Adrenal gland (tissue), 9 donors: ENCODE measurements at regions not wholly inside any gene's neighbourhood (a gene's known extent, or its start where the extent isn't known, plus 50 kb on each side); places are given as distances from the start of the nearest gene placed in this dataset.
A peak's percentile ranks its signal among the peaks of the same experiment; 100 is the strongest.

ENCODE experiments used
- DNase-seq, 7 donors: peaks; one replicate each; pipeline ENCODE4 v3.0.0-alpha.2; 2019 to 2020
- H3K27ac ChIP-seq, 5 donors: fragments of 200-600 bp; sonication (generic) in 4 of 5; 1 replicate in 3 of 5; 2 replicates in 2 of 5; pipeline versions ENCODE4 v1.5.1 to v1.8.0; 2016 to 2020; ENCODE audit warnings: mild to moderate bottlenecking in 1 of 5
- H3K27me3 ChIP-seq: fragments of 200-600 bp; 2 replicates; pipeline ENCODE4 v1.8.0; 2021
- H3K36me3 ChIP-seq, 2 donors: fragments of 200-600 bp; replicated peaks in 1 of 2; 1 replicate in 1 of 2; 2 replicates in 1 of 2; pipeline versions ENCODE4 v1.5.1 to v1.8.0; 2018 to 2022
- H3K4me1 ChIP-seq, 2 donors: fragments of 200-600 bp; replicated peaks in 1 of 2; 1 replicate in 1 of 2; 2 replicates in 1 of 2; pipeline versions ENCODE4 v1.5.1 to v1.8.0; 2018 to 2021
- H3K4me3 ChIP-seq, 4 donors: fragments of 200-600 bp; sonication (generic) in 3 of 4; one replicate each; pipeline ENCODE4 v1.5.1; 2016 to 2018
- H3K9me3 ChIP-seq, 3 donors: fragments of 200-600 bp; sonication (generic) in 1 of 3; replicated peaks in 1 of 3; 1 replicate in 2 of 3; 2 replicates in 1 of 3; pipeline versions ENCODE4 v1.5.1 to v1.8.0; 2016 to 2021
- POLR2A ChIP-seq, 2 donors: fragments of 450-650 bp; IDR thresholded peaks; one replicate each; pipeline ENCODE4 v1.6.1; 2017; ENCODE audit warnings: antibody characterized with exemption in 2 of 2, mild to moderate bottlenecking in 2 of 2, moderate library complexity in 1 of 2
- WGBS, 4 donors: extraction: QIAGEN DNeasy Blood & Tissue Kit in 2 of 4; methylation state at CpG; one replicate each; pipeline versions ENCODE4 v1.1.5 to v1.1.7; 2013 to 2017; 5-methylcytosine and 5-hydroxymethylcytosine counted together
- intact Hi-C, 2 donors: fragments of 100-400 bp; cut with DNase I; formaldehyde crosslinking; loops; one replicate each; pipeline versions ENCODE4 v1.14.1 to v1.15.0; 2022 to 2023
- TF ChIP-seq, protein P1 (sequence below), 6 experiments: fragments of 450-650 bp in 4 of 6; fragments of 200-600 bp in 2 of 6; sonication (generic) in 1 of 6; IDR thresholded peaks; 1 replicate in 5 of 6; 2 replicates in 1 of 6; pipeline versions ENCODE4 v1.5.1 to v1.8.0; 2016 to 2021; ENCODE audit warnings: antibody characterized with exemption in 6 of 6, mild to moderate bottlenecking in 2 of 6, moderate library complexity in 1 of 6
- donor health status: healthy with polysubstance abuse.
- donor health status: Bipolar disorder and iron deficiency.
- donor health status: DM: yes; HTN: yes; CAD: no.
- donor health status: DM: no; HTN: no; CAD: no.
- donor health status: DM: no; HTN: no; CAD: no.

DNA sequence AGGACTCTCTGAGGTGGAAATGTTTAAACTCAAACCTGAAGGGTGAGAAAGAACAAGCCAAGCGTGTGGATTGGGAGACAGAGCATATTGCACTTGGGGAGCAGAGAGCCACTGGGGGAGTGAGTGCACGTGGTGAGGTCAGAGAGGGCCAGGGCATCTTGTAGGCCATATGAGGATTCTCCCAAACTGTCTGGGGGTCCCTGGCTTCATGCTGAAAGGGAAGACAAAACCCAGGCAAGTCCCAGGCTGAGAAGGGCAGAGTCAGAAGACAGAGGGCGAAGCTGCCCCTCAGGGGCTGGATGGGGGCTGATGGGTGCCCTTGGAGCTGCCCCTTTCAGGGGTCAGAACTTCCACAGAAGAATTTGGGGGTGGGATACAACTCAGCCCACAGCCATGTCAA, 215.3 kb upstream of the S1PR3 start:
- TF ChIP-seq, protein P1, sequence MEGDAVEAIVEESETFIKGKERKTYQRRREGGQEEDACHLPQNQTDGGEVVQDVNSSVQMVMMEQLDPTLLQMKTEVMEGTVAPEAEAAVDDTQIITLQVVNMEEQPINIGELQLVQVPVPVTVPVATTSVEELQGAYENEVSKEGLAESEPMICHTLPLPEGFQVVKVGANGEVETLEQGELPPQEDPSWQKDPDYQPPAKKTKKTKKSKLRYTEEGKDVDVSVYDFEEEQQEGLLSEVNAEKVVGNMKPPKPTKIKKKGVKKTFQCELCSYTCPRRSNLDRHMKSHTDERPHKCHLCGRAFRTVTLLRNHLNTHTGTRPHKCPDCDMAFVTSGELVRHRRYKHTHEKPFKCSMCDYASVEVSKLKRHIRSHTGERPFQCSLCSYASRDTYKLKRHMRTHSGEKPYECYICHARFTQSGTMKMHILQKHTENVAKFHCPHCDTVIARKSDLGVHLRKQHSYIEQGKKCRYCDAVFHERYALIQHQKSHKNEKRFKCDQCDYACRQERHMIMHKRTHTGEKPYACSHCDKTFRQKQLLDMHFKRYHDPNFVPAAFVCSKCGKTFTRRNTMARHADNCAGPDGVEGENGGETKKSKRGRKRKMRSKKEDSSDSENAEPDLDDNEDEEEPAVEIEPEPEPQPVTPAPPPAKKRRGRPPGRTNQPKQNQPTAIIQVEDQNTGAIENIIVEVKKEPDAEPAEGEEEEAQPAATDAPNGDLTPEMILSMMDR (IDR thresholded peaks at IDR 0.05), result no peak
- TF ChIP-seq POLR2A (IDR thresholded peaks at IDR 0.05), result no peak
- intact Hi-C loops, result no loop called here
- H3K27me3 ChIP-seq, result no peaks in the 10 kb centered on the region
- no peak for DNase-seq
- H3K27ac ChIP-seq, result peak overlapping the region in 3 of 5 donors; percentile 18 to 92 (median 41)
- whole genome bisulfite sequencing, 4 donors, result 86 to 98% (median 94%) methylated on average over 3 of the region's 3 CpGs
- H3K9me3 ChIP-seq, result peaks cover 0 to 6% (median 0%) of the 10 kb centered on the region in 3 donors
- no peaks in the 10 kb centered on the region for H3K36me3 ChIP-seq
- no peak overlapping the region for H3K4me3 ChIP-seq
- peaks cover 0 to 22% of the 10 kb centered on the region in 2 donors for H3K4me1 ChIP-seq

DNA sequence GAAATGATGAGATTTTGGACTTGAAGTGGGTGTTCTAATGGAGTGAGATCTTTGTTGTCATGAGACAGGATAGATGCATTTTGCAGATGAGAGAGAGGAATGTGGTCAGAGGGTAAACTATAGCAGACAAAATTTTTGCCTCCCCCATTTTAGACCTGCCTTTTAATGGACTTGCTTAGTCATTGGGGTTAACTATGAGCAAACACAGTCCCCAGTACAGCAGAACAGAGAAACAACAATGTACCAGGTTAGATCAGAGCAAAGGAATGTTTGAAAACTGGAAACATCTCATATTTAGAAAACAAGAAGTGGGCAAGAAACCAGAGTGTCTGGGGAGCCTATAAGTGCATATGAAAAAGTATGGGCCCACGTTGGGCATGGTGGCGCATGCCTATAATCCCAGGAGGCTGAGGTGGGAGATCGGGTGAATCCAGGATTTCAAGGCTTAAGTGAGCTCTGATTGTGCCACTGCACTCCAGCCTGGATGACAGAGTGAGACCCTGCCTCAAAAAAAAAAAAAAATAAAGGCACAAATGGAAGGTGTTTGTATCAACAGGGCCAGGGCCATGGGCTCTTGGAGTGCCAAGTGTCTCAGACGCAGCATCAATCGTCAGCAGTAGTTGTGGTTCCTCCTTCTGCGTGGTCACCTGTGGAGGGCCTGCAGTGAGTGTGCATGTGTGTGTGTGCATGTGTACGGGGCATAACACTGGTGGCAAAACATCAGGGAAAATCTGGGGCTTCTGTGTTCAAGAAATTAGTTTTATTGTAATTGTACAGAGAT, 214.4 kb upstream of the S1PR3 start:
- WGBS, 4 donors, result 82 to 91% (median 87%) methylated on average over 7 of the region's 7 CpGs
- intact Hi-C loops, result no loop called here
- no peak overlapping the region for H3K4me3 ChIP-seq
- H3K27me3 ChIP-seq, result no peaks in the 10 kb centered on the region
- DNase-seq, result no peak
- peaks cover 5 to 27% of the 10 kb centered on the region in 2 donors for H3K4me1 ChIP-seq
- H3K9me3 ChIP-seq, result no peaks in the 10 kb centered on the region
- no peaks in the 10 kb centered on the region for H3K36me3 ChIP-seq
- H3K27ac ChIP-seq, result peak overlapping the region in 3 of 5 donors; percentile 18 to 92 (median 41)
- no peak for TF ChIP-seq POLR2A (IDR thresholded peaks at IDR 0.05)
- TF ChIP-seq, protein P1 (IDR thresholded peaks at IDR 0.05), result no peak

DNA sequence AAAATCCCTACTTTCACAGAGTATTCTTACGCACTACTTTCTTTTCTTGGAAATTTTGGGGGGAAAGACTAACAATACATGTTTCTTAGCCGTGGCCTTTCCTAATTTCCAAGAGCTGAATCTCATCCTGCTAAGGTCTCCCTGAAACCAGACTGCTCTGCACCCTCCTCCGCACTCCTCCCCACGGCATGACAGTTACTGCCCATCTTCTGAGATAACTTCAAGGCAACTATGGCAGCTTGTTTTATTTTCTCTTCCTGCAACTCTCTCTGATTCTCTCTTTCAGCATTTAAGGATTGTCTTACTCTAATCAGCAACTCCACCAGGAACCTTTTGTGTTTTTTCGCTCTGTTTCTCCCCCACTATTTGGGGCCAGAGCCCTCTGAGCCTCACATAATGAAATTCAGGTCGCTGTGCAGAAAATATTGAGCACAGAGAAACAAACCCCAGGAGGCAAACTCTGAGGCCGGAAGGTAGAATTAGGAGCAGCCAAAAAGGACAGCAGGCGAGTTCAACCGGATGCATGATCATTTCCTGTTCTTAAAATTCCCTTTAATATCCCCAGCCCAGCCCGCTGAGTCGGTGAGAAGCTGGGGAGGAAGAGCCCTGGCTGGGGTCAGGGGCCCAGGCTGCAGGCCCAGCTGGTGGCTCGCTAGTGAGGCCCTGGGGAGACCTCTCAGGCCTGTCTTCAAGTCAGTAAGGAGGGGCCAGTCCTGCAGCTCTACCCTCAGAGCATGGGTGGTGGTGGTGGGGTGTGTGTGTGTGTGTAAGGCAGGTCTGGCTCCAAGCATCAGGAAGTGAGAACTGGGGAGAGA, 213.6 kb upstream of the S1PR3 start:
- no peaks in the 10 kb centered on the region for H3K9me3 ChIP-seq
- H3K27me3 ChIP-seq, result no peaks in the 10 kb centered on the region
- H3K4me1 ChIP-seq, result peaks cover 12 to 35% of the 10 kb centered on the region in 2 donors
- no peaks in the 10 kb centered on the region for H3K36me3 ChIP-seq
- TF ChIP-seq, protein P1 (IDR thresholded peaks at IDR 0.05), result no peak
- no peak for TF ChIP-seq POLR2A (IDR thresholded peaks at IDR 0.05)
- intact Hi-C loops, result no loop called here
- peak in 6 of 7 donors; percentile 37 to 78 (median 54) for DNase-seq
- H3K27ac ChIP-seq, result peak overlapping the region in 4 of 5 donors; percentile 15 to 92 (median 56)
- 61 to 66% (median 64%) methylated on average over 12 of the region's 12 CpGs for WGBS, 4 donors
- H3K4me3 ChIP-seq, result no peak overlapping the region
